ENCODE measurements at regions not wholly inside any gene's neighbourhood (a gene's known extent, or its start where the extent isn't known, plus 50 kb on each side); places are given as distances from the start of the nearest gene placed in this dataset.
A peak's percentile ranks its signal among the peaks of the same experiment; 100 is the strongest.

DNA sequence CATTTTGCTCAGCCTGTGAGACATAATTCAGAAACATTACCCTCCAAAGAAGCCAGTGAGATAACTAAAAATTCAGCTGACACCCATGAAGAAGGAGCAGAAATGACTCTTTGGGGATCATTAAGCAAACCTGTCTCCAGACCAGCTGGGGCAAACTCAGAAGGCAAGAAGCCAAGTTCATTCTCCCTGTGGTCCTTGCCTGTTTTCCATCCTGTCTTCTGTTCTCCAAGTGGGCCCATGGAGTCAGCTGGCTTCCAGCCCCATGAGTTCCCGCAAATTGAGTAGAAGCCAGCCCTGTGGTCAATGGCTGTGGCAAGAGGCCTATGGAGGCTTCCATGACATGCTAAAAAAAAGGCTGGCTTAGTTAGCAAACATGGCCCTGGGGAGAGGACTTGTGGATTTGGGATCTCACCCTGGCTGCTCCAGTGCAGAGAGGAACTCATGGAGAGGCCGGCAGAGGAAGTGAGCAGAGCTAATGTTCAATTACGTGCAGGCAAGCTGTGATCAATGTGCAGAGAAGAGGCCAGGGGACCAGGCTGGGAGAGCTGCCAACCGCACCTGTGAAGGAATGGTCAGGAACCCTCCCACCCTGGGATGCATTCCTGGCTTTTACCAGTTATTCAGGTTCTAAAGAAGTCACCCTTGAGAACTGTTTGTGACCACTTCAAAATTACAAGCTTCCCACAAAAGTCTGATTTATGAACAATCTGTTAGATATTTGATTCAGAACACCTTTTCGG is 229.1 kb downstream of the TSHZ3 start:
- DNase-seq (ENCODE audit: low spot score), result no peak

DNA sequence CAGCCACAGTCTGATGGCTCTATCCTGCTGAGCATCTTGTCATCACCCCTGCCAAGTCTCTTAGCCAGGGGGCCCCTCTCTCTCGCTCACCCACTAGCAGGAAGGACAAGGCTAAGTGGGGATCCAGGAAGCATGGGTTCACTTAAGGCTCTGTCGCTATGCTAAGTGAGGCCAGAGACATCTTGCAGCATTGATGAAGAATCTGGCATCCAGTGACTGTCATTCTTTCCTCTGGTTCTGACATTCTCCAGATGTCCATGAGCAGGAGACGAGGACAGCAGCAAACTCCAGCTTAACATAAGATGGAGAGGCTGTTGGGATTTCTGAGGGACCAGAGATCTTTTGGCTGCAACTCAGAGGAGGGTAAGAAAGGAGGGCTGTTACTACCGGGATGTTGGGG is 230.2 kb downstream of the TSHZ3 start:
- peak; percentile 36 for DNase-seq (ENCODE audit: low spot score)

DNA sequence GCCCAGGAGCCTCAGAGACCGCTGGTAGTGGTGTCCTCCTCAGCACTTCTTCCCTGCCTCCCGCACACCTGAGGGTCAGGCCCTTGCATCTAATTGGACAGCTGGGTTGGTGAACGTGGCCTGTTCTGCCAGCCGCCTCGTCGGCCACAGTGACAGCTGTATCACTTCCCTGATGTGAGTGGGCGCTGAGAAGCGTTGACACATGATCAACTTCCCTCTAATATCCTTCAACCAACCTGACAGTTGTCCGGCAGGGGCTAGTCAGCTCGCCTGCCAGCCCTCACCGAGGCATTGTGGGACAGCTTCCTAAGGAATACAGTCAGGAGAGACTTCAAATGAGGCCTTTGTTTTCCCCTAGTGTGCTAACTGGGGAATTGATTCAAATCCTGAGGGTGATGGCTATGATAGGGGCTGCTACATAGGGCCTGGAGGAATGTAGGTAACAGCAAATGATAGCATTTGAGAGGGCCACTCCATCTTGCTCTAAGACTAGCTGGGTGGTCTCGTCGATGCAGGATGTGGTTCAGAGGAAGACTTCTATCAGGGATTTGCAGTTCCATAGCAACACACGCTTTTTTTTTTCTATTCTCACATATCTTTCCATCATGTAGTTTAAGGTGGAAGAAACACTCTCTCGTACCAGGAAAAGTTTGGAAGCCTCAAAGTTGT is 230.8 kb downstream of the TSHZ3 start:
- DNase-seq (ENCODE audit: low spot score), result no peak

DNA sequence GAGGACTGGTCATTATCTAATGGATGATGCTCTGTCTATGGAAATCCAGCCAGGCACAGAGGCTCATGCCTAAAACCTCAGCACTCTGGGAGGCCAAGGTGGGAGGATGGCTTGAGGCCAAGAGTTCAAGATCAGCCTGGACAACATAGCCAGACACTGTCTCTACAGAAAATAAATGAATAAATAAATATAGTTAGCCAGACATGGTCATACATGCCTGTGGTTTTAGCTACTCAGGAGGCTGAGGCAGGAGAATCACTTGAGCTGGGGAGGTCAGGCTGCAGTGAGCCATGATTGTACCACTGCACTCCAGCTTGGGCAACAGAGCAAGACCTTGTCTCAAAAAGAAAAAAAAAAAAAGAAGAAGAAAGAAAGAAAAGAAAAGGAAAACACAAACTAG is 234.7 kb downstream of the TSHZ3 start:
- no peak for DNase-seq (ENCODE audit: low spot score)

DNA sequence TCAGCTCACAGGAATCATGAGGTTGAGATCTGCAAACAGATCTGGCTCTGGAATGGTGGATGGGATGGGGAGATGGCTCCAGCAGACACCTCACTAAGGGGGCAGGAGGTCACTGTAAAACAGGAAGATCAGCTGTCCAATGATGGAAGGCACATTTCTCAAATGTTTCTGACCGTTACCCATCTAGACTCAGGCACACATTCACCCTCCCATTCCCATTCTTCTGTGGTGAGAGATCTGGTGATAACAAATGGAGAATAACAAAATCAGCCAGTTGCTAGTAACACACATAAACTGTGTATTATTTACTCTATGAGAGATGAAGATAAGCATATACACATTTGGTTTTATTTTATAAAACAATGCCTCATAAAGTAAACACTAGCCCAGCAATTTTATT is 235.9 kb downstream of the TSHZ3 start:
- DNase-seq (ENCODE audit: low spot score), result peak; percentile 42

DNA sequence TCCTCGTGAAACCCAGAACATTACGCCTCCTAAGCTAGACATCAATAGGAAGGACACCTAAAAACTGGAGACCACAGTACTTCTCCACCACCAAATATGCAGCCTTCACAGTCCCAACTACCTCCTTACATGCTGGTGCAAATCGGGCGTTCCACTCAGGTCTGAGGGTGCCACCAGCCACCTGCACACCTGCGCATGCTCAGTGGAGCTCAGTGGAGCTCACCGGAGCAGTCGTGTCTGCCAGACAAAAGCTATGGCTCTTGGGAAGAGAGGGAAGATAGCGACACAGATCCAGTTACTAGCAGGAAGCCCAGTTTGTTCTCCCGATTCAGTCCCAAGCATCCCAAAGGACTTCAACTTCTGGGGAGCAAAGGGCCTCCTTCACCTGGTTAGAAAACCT is 237.1 kb downstream of the TSHZ3 start:
- no peak for DNase-seq (ENCODE audit: low spot score)

DNA sequence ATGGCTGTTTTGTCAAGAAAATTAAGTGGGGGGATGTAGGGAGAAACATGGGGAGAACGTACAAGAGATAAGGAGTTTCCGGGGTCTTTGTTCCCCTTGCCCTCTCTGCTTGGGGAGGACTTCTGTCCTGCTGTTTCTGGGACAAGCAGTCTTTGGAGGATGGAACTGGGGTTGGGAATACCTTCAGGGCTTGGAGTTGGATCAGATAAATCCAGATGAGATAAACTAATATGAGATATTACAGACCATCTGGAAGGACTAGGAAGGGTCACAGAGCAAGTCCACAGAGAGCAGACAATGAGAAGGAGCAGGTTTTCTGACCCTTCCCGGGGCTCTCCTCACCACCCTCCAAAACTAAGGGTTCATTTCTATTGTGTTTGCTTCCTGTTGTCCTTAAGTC is 237.5 kb downstream of the TSHZ3 start:
- no peak for DNase-seq (ENCODE audit: low spot score)

DNA sequence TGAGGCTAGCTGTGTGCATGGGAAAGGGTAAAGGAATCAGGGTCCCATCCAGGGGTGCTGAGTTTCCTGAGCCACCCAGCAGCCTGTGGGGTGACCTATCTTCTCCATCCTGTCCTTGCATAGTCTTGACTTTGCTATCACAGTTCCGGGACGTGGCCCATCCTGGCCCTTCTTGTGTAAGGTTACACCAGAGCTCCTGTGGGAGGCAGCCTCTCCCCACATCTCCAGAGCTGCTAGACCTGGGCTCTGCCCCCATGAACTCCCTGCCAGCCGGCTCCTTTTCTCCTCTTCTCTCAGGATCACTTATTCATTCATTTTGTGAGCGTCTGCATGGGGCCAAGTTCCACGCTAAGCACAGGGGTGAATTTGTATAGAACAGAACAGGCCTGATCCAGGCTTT is 238.9 kb downstream of the TSHZ3 start:
- DNase-seq (ENCODE audit: low spot score), result peak; percentile 40

DNA sequence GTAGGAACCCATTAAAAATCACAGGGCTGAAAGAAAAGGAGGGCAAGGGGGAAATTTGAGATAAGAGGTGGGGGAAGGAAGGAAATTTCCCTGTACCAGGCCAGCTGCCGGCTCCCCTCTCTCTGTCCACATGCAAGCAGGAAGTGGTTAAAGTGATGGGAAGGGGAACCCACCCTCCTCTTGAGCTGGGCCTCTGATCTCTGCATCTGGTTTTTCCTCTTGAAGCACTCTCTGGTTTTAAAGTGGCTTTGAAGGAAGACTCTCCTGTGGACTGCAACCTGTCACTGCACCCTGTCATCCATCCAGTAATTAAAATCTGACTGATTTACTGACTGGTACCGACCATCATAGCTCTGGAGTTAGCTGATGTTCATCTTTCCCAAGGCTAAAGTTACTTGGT is 239.6 kb downstream of the TSHZ3 start:
- DNase-seq (ENCODE audit: low spot score), result no peak

DNA sequence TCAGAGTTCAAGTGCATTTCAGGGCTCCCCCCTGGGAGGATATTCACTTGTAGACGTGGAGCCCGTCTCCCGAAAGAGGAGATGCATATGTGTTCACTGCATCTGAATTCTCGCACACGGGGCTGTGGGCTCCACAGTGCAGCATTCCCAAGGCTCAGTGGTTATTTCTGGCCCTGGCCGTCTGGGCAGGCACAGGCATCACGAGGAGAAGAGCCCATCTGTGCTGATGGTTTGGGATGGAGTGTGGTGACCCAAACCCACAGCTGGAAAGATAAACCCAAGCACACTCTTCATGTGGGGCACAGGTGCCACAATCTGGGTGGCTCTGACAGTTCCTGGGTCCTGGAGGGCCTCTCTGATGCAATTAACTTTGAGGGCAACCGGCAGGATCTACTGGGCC is 242.1 kb downstream of the TSHZ3 start:
- no peak for DNase-seq (ENCODE audit: low spot score)

DNA sequence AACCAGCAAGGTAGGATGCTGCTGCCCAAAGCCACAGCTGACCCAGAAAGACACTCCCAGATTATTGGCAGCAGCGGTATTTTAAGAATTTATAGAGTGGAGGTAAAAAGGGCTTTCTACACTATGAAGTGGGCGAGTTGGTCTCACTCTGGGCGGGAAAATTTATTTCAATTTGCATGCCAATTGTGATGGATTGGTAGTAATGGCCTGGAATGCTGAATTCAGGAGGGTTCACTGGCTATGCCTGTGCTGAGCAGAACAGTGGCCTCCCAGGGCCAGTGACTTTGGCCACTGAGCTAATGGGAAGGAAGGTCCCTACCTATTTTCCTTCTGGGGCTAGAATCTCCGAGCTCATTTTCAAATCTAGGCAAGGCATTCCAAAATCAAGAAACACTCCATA is 243.5 kb downstream of the TSHZ3 start:
- no peak for DNase-seq (ENCODE audit: low spot score)

DNA sequence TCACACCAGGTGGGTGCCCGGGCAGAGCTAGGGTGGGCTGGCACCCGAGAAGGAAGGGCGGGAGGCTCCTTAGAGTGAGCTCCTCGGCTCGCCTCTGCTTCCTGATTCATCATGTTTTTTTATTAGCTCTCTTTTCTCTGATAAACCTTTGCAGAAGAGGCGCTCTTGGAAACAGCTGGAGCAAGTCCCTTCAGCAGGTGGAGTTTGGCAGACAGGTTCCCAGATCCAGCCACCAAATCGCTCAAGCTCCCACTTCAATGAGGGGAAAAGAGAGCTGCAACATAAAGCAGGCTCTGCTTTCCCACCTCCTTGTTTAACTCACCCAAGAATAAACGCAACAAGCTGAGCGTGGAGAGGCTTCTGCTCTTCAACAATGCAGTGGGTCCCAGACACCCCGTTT is 244.8 kb downstream of the TSHZ3 start:
- no peak for DNase-seq (ENCODE audit: low spot score)

DNA sequence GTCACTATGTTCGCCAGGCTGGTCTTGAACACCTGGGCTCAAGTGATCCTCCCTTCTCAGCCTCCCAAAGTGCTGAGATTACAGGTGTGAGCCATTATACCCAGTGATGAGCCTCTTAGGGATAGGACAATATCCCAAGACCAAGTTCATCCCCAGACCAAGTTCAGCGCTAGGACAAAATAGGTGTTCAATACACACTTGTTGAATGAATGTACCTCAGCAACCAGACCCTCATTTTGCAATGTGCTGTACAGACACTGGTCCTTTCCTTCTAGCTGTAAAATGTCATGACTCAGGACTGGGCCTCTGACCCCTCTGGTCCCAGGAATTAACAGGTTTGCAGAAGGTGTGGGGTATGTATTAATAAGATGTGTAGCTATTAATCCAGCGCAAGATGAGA is 246.0 kb downstream of the TSHZ3 start:
- DNase-seq (ENCODE audit: low spot score), result no peak

DNA sequence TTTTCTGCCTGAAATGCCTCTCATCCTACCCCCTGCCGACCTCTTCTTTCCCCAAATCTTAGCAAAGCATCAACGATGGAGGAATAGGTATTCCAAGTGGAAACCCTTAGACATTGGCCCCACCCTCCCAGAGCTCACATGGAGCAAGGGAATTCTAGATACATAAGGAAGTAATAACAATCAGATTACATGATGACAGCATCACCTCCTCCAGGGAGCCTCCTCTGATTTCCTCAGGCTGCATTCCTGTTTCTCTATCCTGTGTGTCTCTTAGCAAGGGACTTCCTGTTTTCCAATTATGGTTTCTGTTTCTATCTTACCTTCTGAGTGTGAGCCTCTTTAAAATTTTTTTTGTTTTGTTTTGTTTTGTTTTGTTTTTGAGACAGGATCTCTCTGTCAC is 246.6 kb downstream of the TSHZ3 start:
- DNase-seq (ENCODE audit: low spot score), result no peak

DNA sequence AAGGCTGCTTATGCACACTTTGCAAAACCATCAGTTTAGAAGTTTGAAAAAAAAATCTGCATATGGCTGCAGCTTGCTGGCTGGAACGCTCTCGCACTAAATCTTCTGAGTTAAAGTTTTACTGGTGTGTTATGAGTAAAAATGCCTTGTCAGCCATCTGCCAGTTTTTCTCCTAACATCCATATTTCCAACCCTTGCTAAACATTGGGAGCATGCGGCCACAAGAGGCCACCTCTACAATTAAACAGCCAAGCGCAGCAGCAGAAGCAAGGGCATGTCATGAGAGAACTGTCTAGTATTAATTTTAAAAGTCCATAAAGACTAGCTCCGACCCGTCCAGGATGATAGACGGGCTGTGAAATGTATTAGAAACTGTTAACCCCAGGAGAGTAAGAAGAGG is 248.3 kb downstream of the TSHZ3 start:
- no peak for DNase-seq (ENCODE audit: low spot score)

DNA sequence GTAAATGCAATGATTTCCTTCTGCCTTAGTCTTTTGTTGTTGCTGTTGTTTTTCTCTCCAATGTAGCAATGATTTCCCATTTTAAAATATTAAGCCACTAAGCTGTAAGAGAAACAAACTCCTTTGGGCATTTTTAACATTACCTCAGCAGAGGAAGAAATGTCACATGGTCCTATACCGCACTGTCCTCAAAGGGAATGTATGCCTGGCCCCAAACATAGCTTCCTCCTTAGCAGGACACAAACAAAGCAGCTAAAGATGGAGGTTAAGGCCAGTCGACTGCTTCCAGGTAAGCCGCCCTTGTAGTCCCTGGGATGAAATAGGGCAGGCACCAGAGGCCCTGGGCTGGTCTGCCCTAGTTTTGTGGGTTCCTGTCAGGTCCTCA is 249.0 kb downstream of the TSHZ3 start:
- no peak for DNase-seq (ENCODE audit: low spot score)

DNA sequence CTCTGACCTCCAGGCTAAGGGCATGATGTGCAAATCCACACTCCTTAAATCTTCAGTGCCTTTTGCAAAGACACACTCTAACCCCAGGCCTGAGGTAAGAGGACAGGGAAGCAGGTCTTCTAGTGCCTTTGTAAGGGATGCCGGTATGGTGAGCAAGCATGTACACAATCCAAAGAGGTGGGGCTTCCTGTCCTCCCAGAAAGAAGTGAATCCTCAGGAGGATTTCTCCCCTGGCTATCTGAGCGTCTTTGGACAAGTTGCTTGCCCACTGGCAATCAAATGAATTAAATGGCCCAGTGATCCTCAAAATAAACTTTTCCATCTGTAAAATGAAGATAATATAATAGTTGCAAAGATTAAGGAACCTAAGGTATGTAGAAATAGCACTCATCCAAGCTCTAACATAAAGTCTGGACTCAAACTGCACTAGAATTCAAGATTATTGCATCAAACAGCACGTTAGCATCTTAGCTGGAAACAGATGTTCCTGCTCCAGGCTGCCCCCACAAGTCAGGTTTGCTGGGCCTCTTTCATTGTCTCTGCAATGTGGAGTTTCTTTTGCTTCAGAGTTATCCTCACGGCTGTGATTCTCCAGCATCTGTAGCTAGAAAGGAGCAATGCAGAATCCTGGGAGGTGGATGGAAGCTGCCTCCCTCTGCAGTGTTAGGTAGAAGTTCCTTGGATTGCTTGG is 249.6 kb downstream of the TSHZ3 start:
- DNase-seq (ENCODE audit: low spot score), result no peak

DNA sequence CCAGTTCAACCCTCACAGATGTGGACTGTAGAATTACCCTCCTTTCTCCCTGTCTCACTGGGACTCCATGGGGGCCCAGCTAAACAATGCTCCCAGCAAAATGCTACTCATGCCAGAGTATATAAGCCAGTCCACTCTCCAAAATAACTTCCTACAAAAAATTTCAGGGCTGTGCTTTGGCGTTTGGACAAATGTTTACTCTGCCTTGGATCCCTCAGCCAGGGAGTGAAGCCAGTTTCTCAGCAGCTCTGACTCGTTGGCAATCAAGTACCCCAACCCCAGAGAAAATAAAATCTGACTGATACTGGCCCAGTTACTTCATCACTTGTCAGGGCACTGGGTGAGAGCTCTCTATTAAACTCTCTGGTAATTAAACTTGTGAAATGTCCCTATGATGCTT is 250.4 kb downstream of the TSHZ3 start:
- DNase-seq (ENCODE audit: low spot score), result no peak

DNA sequence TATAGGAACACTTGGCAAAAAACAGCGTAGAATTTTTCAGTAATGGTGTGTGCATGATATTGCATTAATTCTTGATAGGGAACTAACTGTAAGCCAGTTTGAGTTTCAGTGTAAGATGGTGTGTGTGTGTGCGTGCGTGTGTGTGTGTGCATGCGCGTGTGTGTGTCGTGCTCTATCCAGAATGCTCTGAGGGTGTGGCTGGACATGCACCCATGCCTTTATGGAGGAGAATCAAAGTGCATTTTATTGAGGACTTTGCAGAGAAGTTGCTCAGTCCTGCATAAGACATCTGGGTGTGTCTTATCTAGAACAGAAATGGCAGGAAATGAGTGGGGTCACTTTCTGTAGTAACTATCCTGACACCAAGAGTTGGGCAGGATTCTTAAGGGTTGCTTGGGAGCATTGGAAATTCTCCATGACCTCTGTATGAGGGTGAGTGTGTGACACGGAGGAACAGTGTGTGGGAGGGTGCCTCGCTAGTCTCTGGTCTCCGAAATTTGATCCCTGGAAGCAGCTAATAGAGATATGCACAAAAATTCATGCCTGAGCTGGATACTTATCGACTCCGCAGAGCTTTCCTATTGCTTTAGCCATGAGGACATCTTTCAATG is 252.2 kb downstream of the TSHZ3 start:
- no peak for DNase-seq (ENCODE audit: low spot score)

DNA sequence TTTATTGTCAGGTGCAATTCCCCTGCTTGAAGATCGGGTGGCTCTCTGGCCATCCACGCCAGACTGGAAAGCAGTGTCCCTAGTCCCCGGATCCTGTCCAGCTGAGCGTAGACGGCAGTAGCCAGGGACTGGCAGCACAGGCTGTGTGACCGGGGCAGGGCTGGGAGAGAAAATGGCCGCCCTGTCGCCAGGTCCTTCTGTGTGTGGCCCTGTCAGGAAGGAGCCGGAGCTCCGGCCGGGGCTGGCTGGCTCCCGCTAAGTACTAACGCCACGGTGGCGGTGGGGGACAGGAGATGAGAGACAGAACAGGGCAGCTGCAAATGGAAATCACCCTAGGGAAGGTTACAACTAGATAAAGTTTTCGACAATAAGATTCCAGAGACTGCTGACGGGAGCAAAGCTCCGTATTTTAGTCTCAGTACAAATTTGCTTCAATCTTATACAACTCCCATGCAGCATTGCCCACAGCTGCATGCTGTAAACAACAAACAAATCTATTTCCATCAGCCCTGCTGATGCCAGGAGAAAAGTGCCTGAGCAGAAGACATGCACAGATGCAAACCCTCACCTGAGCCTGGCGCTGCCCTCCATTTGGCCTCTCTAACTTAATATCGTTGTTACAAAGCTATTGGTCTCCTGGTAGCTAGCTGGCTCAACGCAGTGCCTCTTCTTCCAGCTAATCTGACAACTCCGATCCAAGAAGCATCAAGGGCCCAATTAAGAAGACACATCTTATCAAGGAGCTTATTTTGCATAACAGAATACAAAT is 253.0 kb downstream of the TSHZ3 start:
- DNase-seq (ENCODE audit: low spot score), result no peak

DNA sequence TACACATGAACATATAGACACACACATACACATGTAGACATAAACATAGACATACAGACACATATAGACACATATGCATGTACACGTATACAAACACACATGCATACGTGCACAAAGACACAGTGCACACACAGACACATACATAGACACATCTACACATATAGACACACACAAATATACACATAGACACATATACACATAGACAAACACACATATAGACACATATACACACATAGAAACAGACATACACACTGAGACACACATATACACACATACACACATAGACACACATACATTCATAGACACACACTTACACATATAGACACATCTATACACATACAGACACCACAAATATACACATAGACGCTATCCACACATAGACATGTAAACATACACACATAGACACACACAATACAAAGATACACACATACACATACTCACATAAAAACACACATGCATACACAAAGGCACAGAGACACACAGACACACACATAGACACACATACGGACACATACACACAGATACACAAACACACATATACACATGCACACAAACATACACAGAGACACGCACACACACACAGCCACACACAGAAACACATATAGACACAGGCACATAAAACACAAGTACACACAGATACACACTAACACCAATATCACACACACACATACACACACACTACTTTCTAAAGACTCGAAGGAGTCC is 254.0 kb downstream of the TSHZ3 start:
- DNase-seq (ENCODE audit: low spot score), result no peak

DNA sequence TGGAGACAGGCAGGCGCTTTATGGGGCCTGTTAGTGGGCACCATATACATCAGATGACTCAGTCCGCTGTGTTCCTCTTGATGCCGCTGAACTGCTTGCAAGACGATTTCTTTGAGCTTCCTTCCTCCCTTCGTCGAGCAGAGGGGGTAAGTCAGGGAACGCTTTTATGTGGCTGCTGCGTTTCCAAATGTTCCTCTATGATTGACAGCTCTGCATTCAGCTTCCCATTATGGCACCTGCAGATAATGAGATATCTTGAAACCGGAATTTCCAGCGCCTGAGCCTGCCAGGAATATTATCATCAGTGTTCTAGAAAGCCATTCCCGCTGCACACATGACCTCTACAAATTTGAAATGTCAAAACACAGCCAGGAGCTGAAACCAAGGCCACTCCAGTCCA is 257.0 kb downstream of the TSHZ3 start:
- no peak for DNase-seq (ENCODE audit: low spot score)
